GM23248 (cell line): ENCODE measurements at regions not wholly inside any gene's neighbourhood (a gene's known extent, or its start where the extent isn't known, plus 50 kb on each side); places are given as distances from the start of the nearest gene placed in this dataset.

Source experiments
- EZH2 ChIP-seq: fragments of 200-600 bp; sonication (generic); IDR thresholded peaks from 2 replicates; pipeline ENCODE4 v1.6.1; 2018; ENCODE audit warnings: antibody characterized with exemption, mild to moderate bottlenecking; ENCODE audit not compliant: insufficient read depth, poor library complexity, severe bottlenecking
- EZH2phosphoT487 ChIP-seq: fragments of 200-600 bp; sonication (generic); IDR thresholded peaks from 2 replicates; pipeline ENCODE4 v1.6.1; 2018; ENCODE audit warnings: antibody characterized with exemption, moderate library complexity, mild to moderate bottlenecking, low read depth; ENCODE audit not compliant: insufficient read depth

DNA sequence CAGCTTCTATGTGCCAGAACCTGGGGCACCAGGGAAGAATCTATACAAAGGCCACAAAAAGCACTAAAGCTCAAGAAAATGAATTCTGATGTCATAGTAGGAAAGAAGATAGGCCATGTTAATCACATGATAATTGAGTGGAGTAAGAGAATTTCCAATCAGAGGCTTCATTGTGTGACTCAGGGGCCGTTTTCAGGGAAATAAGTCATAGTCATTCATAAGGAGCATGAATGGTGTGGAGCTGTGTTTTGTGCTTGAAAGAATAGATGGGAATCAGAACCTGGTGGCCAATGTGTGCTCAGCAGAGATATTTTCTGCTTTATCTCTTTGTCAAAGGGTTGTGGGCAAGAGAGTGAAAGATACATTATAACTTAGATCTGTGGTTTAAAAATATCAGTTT, 102.4 kb upstream of the ZDHHC15 start:
- no peak for TF ChIP-seq EZH2
- no peak for TF ChIP-seq EZH2phosphoT487
